Caco-2 (cell line): ENCODE measurements at regions not wholly inside any gene's neighbourhood (a gene's known extent, or its start where the extent isn't known, plus 50 kb on each side); places are given as distances from the start of the nearest gene placed in this dataset.

Experiments used
- BruUV-seq: library from RNA; stranded (reverse); fragments of 400-500 nt; replicated peaks from 2 replicates; lab custom pipeline; 2021; lab: Mats Ljungman, UMichigan
- CTCF ChIA-PET: fragments of 300-600 bp; sonication (Branson Sonifier 250); formaldehyde crosslinking; loops from one replicate; lab custom pipeline; 2022; ENCODE audit warnings: antibody characterized with exemption; lab: Charles Lee
- POLR2A ChIA-PET: fragments of 300-600 bp; sonication (Branson Sonifier 250); formaldehyde crosslinking; loops from one replicate; lab custom pipeline; 2022; ENCODE audit warnings: antibody characterized with exemption; lab: Charles Lee
- DNase-seq, 2 experiments: peaks; one replicate each; pipeline versions ENCODE4 v3.0.0 to v3.0.0-alpha.2; 2020 to 2022
- H3K27me3 ChIP-seq: replicated peaks from 2 replicates; pipeline ENCODE4 v1.6.0; 2011; ENCODE audit warnings: low read length; ENCODE audit not compliant: control insufficient read depth, insufficient read depth
- H3K36me3 ChIP-seq: 2 replicates; pipeline ENCODE4 v1.5.1; 2011; ENCODE audit warnings: low read length; ENCODE audit not compliant: control insufficient read depth, insufficient read depth
- H3K4me1 ChIP-seq: fragments of 250-450 bp; sonication (Bioruptor Pico); 2 replicates; pipeline ENCODE4 v1.5.1; 2020; ENCODE audit warnings: mild to moderate bottlenecking
- H3K4me3 ChIP-seq: 2 replicates; pipeline ENCODE4 v1.5.1; 2011; ENCODE audit warnings: low read depth, mild to moderate bottlenecking, control low read depth, low read length
- H3K9me3 ChIP-seq: fragments of 250-450 bp; sonication (Bioruptor Pico); 2 replicates; pipeline ENCODE4 v1.5.1; 2020; ENCODE audit warnings: mild to moderate bottlenecking, moderate library complexity
- H3K27ac Mint-ChIP-seq: one replicate; pipeline ENCODE4 v1.8.0; 2022; ENCODE audit warnings: mixed read lengths; ENCODE audit not compliant: unreplicated experiment
- H3K27me3 Mint-ChIP-seq: one replicate; pipeline ENCODE4 v1.8.0; 2022; ENCODE audit warnings: mixed read lengths; ENCODE audit not compliant: insufficient read depth, unreplicated experiment
- H3K36me3 Mint-ChIP-seq: one replicate; pipeline ENCODE4 v1.8.0; 2022; ENCODE audit warnings: mild to moderate bottlenecking, mixed read lengths; ENCODE audit not compliant: insufficient read depth, unreplicated experiment
- H3K4me1 Mint-ChIP-seq: one replicate; pipeline ENCODE4 v1.8.0; 2022; ENCODE audit warnings: low read depth, mixed read lengths; ENCODE audit not compliant: unreplicated experiment
- H3K4me3 Mint-ChIP-seq: one replicate; pipeline ENCODE4 v1.8.0; 2022; ENCODE audit warnings: mild to moderate bottlenecking, moderate library complexity, mixed read lengths; ENCODE audit not compliant: unreplicated experiment
- H3K9me3 Mint-ChIP-seq: one replicate; pipeline ENCODE4 v1.8.0; 2022; ENCODE audit warnings: mixed read lengths; ENCODE audit not compliant: unreplicated experiment
- intact Hi-C: fragments of 100-400 bp; cut with micrococcal nuclease; formaldehyde crosslinking; loops from one replicate; pipeline ENCODE4 v1.10.0; 2022; ENCODE audit not compliant: unreplicated experiment
- TF ChIP-seq, protein P1 (sequence below), 2 experiments: fragments of 200-600 bp in 1 of 2; IDR thresholded peaks; 1 replicate in 1 of 2; 2 replicates in 1 of 2; pipeline versions ENCODE4 v1.5.1 to v1.8.0; 2011 to 2022; ENCODE audit warnings: antibody characterized with exemption in 1 of 2, control low read depth in 1 of 2, inconsistent platforms in 1 of 2, low read depth in 1 of 2, low read length in 1 of 2, mild to moderate bottlenecking in 1 of 2, moderate library complexity in 1 of 2; ENCODE audit not compliant: insufficient read depth in 1 of 2, severe bottlenecking in 1 of 2, unreplicated experiment in 1 of 2

DNA sequence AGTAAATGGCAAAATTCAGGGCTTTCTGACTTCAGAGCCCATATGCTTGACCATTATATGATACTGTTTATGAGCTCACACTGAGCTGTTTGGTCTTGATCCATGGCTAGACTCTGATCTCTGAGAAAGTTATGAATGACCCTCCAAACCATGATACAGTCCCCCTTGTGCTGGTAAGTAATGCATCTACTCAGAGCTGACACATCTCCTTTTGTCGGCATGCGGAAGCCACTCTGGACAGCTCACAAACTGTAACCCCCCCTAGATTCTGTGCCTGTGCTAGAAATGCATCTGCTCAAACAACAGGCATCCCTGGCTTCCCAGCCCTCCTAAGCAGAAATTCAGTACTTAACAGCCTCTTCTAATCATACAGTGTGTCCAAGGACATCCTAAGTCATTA, 150.8 kb upstream of the RAG2 start:
- Histone ChIP-seq H3K9me3 (no peaks in the 10 kb centered on the region), H3K4me1 (no peaks in the 10 kb centered on the region), H3K27me3 (no peaks in the 10 kb centered on the region; the same call in 1 of the 2 replicates), H3K36me3 (no peaks in the 10 kb centered on the region), H3K4me3 (no peak overlapping the region)
- Mint-ChIP-seq H3K36me3 (no peaks in the 10 kb centered on the region), H3K27me3 (peaks cover 10% of the 10 kb centered on the region), H3K9me3 (no peaks in the 10 kb centered on the region), H3K4me1 (no peaks in the 10 kb centered on the region), H3K27ac (no peak overlapping the region), H3K4me3 (no peak overlapping the region)
- no peak for DNase-seq
- intact Hi-C loops = no loop called here
- no TSS peak for BruUV-seq
- ChIA-PET CTCF (interaction anchor here (3.9 kb wide), 1 partner anchor 46 kb away, joined by 75 read pairs; no protein-coding TSS in a partner anchor), POLR2A (no interaction called here)
- TF ChIP-seq, protein P1, sequence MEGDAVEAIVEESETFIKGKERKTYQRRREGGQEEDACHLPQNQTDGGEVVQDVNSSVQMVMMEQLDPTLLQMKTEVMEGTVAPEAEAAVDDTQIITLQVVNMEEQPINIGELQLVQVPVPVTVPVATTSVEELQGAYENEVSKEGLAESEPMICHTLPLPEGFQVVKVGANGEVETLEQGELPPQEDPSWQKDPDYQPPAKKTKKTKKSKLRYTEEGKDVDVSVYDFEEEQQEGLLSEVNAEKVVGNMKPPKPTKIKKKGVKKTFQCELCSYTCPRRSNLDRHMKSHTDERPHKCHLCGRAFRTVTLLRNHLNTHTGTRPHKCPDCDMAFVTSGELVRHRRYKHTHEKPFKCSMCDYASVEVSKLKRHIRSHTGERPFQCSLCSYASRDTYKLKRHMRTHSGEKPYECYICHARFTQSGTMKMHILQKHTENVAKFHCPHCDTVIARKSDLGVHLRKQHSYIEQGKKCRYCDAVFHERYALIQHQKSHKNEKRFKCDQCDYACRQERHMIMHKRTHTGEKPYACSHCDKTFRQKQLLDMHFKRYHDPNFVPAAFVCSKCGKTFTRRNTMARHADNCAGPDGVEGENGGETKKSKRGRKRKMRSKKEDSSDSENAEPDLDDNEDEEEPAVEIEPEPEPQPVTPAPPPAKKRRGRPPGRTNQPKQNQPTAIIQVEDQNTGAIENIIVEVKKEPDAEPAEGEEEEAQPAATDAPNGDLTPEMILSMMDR (IDR thresholded peaks at IDR 0.05; ENCODE audit: insufficient read depth in 1 of 2, low read depth in 1 of 2, low read length in 1 of 2, severe bottlenecking in 1 of 2, unreplicated experiment in 1 of 2) = no peak

DNA sequence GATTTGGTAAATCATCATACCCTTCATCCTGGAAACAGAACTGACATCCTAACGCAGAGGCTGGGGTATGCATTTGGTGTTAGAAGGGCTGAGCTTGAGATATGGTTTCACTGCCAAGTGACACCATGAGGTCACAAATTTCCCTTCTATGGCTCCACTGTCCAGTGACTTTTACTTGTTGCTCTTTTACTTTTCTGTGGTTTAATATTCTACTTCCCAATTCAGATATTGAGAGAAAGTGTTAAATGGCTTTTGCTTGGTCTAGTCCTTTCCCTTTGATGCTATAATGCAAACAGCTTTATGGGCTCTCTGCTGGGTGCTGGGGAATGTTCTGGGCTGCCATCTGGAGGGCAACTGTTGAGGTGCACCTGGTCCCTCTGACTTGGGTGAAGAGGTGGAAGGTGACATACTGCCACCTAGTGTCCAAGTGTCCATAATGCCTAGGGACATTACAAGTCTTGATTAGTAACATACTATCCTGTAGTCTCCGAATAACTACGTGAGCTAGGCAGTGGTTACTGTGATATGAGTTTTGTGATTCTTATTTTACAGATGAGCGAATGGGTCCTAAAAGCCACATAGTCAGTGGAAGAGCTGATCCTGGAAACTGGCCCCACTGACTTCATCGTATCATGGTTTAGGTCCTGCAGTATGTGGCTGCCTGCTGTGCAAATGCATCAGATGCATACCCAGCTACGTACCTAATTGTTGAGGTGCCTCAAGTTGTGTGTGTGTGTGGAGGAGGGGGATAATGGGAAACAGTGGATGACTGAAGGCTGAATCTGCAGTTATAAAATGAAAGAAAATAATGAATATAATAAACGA, 149.1 kb upstream of the RAG2 start:
- intact Hi-C loops = loop anchor here (1.0 kb wide), 2 partner anchors 45 to 183 kb away; no protein-coding TSS in a partner anchor
- H3K4me3 Mint-ChIP-seq = no peak overlapping the region
- H3K9me3 Mint-ChIP-seq = no peaks in the 10 kb centered on the region
- no peaks in the 10 kb centered on the region for H3K4me1 Mint-ChIP-seq
- ChIA-PET POLR2A (no interaction called here), CTCF (interaction anchor here (0.5 to 3.9 kb wide), 21 partner anchors 8 to 356 kb away, joined by 3 to 75 read pairs (median 5); no protein-coding TSS in a partner anchor)
- no peaks in the 10 kb centered on the region for H3K4me1 ChIP-seq
- H3K27me3 Mint-ChIP-seq = peaks cover 10% of the 10 kb centered on the region
- H3K4me3 ChIP-seq = no peak overlapping the region
- H3K36me3 Mint-ChIP-seq = no peaks in the 10 kb centered on the region
- no peak overlapping the region for H3K27ac Mint-ChIP-seq
- H3K36me3 ChIP-seq = no peaks in the 10 kb centered on the region
- BruUV-seq = no TSS peak
- DNase-seq = peak; percentile 91 to 92
- no peaks in the 10 kb centered on the region; the same call in 1 of the 2 replicates for H3K27me3 ChIP-seq
- TF ChIP-seq, protein P1 (IDR thresholded peaks at IDR 0.05; ENCODE audit: insufficient read depth in 1 of 2, low read depth in 1 of 2, low read length in 1 of 2, severe bottlenecking in 1 of 2, unreplicated experiment in 1 of 2) = peak; percentile 99
- H3K9me3 ChIP-seq = no peaks in the 10 kb centered on the region

DNA sequence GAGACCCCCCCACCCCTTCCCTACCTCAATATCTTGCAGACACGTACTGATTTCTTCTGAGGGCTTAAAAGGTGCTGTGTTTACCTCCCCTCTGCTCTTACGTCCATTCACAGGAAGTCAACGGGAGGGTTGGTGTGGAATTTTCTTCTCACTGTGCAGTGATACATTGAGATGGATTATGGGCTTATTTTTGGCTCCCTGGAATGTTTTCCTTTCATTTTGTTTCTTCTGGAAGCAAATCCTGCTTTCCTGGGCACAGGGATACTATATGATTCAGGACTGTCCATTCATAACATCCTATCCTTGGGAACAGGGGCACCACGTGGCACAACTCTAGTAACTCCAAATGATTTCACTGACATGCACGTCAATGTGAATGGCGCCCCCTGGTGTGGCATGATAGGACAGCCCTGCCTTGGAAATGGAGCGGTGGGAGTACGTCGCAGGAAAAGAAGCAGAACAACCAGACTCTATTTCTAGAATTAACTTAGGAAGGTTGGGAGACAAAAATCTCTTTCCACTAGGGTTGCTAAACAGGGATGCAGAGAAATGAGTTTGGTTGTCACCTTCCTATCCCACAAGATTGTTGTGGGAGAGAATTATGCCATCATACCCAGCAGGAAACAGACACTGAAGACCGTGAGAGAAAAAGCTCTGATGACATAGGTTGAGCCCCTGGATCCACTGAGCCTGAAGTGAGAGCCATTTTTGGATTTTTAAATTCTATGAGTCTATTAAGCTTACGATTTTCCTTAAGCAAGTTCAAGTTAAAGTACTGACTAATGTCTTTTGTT, 146.5 kb upstream of the RAG2 start:
- Mint-ChIP-seq H3K27ac (no peak overlapping the region), H3K4me3 (no peak overlapping the region), H3K27me3 (peaks cover 16% of the 10 kb centered on the region), H3K9me3 (no peaks in the 10 kb centered on the region), H3K36me3 (no peaks in the 10 kb centered on the region), H3K4me1 (no peaks in the 10 kb centered on the region)
- BruUV-seq = no TSS peak
- intact Hi-C loops = no loop called here
- TF ChIP-seq, protein P1 (IDR thresholded peaks at IDR 0.05; ENCODE audit: insufficient read depth in 1 of 2, low read depth in 1 of 2, low read length in 1 of 2, severe bottlenecking in 1 of 2, unreplicated experiment in 1 of 2) = peak; percentile 72 to 76
- CTCF ChIA-PET = interaction anchor here (0.7 to 2.0 kb wide), 2 partner anchors 42 to 180 kb away, joined by 4 to 6 read pairs; no protein-coding TSS in a partner anchor
- Histone ChIP-seq H3K4me1 (no peaks in the 10 kb centered on the region), H3K36me3 (no peaks in the 10 kb centered on the region), H3K27me3 (no peaks in the 10 kb centered on the region; the same call in 1 of the 2 replicates), H3K4me3 (no peak overlapping the region), H3K9me3 (no peaks in the 10 kb centered on the region)
- POLR2A ChIA-PET = no interaction called here
- DNase-seq = peak; percentile 62 to 73
